Fibroblast of mammary gland (primary cell): ENCODE measurements at regions not wholly inside any gene's neighbourhood (a gene's known extent, or its start where the extent isn't known, plus 50 kb on each side); places are given as distances from the start of the nearest gene placed in this dataset.
"Not testable (repeated sequence)": the region's sequence is repeated elsewhere in the genome, so short reads cannot be mapped to it uniquely, and the experiment has no call there.

Experiments
- DNase-seq: peaks from one replicate; pipeline ENCODE4 v3.0.0-alpha.2; 2010; ENCODE audit warnings: low read depth
- H3K4me3 ChIP-seq: 2 replicates; pipeline ENCODE4 v1.5.1; 2011; ENCODE audit warnings: low read depth, mild to moderate bottlenecking, low read length, moderate library complexity; ENCODE audit not compliant: control insufficient read depth
- TF ChIP-seq, protein P1 (sequence below): conservative IDR thresholded peaks from 2 replicates; pipeline ENCODE4 v1.5.1; 2011; ENCODE audit warnings: low read depth, low read length, inconsistent platforms; ENCODE audit not compliant: control insufficient read depth, insufficient read depth

DNA sequence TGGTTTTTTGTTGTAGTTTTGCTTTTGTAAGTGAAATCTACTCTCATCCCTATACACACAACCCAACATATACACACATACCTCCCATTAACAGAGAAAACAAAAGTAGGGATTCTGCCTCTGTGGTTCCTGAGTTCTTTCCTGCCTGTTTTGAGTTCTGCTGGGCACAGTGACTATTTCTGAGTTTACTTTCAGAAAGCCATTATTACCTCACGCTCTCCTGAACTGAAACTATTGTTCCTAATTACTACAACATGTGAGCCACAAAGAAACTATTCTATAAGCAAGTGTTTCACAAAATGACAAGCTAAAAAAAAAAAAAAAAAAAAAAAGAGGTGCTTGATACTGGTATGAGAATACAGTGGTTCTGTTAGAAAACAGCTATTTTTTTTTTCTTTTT lies 110.9 kb downstream of the ALG10B start:
- H3K4me3 ChIP-seq: no peak overlapping the region
- TF ChIP-seq, protein P1, sequence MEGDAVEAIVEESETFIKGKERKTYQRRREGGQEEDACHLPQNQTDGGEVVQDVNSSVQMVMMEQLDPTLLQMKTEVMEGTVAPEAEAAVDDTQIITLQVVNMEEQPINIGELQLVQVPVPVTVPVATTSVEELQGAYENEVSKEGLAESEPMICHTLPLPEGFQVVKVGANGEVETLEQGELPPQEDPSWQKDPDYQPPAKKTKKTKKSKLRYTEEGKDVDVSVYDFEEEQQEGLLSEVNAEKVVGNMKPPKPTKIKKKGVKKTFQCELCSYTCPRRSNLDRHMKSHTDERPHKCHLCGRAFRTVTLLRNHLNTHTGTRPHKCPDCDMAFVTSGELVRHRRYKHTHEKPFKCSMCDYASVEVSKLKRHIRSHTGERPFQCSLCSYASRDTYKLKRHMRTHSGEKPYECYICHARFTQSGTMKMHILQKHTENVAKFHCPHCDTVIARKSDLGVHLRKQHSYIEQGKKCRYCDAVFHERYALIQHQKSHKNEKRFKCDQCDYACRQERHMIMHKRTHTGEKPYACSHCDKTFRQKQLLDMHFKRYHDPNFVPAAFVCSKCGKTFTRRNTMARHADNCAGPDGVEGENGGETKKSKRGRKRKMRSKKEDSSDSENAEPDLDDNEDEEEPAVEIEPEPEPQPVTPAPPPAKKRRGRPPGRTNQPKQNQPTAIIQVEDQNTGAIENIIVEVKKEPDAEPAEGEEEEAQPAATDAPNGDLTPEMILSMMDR: no peak
- DNase-seq: no peak

DNA sequence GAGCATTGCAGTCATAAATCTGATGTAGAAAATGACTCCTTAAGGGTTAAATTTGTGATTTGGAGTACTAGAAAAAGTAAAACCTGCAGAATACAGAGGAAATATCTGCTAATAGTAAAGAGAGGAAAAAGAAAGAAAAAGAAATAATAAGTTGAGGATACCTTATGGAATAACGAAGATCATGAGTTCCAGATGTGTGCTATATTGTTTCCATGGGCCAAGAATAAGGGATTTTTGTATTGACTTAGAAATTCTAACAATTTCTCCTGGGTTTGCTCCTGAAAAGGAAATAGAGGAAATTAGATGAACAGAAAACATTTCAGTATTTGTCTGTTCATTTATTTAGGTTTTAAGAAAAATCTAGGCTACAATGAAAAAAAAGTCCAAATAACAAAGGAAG lies 115.3 kb downstream of the ALG10B start:
- H3K4me3 ChIP-seq: no peak overlapping the region
- TF ChIP-seq, protein P1: no peak
- no peak for DNase-seq

DNA sequence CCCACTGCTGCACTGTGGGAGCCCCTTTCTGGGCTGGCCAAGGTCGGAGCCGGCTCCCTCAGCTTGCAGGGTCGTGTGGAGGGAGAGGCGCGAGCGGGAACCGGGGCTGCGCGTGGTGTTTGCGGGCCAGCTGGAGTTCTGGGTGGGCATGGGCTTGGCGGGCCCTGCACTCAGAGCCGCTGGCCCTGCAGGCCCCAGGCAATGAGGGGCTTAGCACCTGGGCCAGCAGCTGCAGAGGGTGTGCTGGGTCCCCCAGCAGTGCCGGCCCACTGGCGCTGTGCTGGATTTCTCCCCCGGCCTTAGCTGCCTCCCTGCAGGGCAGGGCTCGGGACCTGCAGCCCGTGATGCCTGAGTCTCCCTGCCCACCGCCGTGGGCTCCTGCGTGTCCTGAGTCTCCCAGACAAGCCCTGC lies 125.3 kb downstream of the ALG10B start:
- not testable (repeated sequence) for DNase-seq

DNA sequence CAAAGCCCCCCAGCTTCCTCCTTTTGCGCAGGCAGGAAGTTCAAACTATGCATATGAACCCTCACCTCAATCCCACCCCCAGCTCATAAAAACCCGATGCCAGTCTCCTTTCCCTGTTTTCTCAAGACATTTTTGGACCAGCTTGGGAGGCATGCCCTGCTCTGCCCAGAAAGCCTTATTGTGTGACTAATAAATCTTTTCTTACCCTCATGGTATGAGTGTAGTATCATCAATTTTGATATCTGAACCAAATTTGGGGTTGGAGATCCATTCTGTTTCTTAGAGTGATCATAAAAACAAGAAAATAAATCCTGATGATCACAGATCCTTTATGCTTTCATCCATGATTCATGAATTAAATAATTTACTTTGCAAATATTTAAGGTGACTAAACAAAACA lies 128.5 kb downstream of the ALG10B start:
- TF ChIP-seq, protein P1: no peak
- no peak overlapping the region for H3K4me3 ChIP-seq
- no peak for DNase-seq

More for the DNA sequence above, 125.3 kb downstream of the ALG10B start:
- H3K4me3 ChIP-seq: not testable (repeated sequence)

DNA sequence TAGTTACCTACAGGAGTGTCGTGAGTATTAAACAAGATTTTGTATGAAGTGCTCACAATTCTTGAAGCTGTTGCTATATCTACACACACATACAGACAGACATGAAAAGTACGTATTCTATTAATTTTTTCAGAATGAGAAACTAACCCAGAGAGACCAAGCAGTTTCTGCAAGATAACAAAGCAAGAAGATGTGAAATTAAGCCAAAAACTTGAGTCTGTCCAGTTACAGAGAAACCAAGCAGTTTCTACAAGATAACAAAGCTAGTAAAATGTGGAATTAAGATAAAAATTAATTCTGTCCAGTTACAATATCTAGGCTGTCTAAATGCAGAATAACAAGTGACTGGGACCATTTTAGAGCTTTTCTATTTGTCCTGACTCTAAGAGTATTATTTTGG lies 132.4 kb downstream of the ALG10B start:
- no peak overlapping the region for H3K4me3 ChIP-seq
- DNase-seq: no peak
- TF ChIP-seq, protein P1: no peak

DNA sequence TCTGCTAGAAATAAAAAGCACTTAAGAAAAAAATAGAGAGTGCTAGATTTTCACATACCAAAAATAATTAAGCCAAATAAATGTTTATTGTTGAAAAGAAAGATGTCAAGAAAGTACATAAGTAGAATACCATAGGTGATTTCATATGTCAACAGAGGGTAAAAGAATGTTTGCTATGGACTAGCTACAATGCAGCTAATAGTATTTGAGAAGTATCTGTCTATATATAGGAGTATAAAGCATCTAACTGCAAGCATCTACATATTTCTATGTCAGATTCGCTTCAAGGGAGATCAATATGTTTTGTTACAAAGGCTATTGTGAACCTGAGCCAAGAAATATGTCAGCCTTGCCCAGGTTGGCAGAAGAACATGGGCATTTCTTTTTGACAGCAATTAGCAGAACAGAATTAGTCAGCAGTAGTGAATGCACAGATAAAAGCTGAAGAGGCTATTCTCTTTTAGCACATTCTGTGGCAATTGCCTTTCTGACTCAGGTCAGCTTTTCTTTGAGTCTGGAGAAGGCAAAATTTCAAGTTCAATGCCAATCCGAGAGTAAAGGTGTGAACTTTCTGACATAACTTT lies 140.1 kb downstream of the ALG10B start:
- TF ChIP-seq, protein P1: no peak
- DNase-seq: no peak
- no peak overlapping the region for H3K4me3 ChIP-seq

DNA sequence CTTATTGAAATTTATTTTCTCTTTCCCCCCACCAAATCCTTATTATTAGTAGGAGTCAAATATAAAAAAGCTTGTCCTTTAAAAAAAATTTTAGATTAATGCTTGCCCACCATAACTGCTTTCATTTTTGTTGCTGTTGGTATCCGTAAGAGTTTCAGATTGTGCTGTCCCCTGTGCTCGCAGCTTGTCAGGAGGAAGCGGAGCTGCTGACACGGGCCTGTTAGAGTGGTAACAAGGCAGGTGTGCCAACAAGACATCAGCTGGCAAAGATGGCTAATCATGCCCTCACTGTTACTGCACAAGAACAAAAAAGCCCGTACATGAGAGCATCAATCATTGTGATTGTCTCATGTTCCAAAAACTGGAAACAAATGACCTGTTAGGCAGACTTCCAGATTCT lies 148.4 kb downstream of the ALG10B start:
- TF ChIP-seq, protein P1: no peak
- DNase-seq: no peak
- no peak overlapping the region for H3K4me3 ChIP-seq
